D341Med (cell line): ENCODE measurements at regions not wholly inside any gene's neighbourhood (a gene's known extent, or its start where the extent isn't known, plus 50 kb on each side); places are given as distances from the start of the nearest gene placed in this dataset.

Source experiments
- DNase-seq: peaks from one replicate; pipeline ENCODE4 v3.0.0; 2012; ENCODE audit warnings: low spot score

DNA sequence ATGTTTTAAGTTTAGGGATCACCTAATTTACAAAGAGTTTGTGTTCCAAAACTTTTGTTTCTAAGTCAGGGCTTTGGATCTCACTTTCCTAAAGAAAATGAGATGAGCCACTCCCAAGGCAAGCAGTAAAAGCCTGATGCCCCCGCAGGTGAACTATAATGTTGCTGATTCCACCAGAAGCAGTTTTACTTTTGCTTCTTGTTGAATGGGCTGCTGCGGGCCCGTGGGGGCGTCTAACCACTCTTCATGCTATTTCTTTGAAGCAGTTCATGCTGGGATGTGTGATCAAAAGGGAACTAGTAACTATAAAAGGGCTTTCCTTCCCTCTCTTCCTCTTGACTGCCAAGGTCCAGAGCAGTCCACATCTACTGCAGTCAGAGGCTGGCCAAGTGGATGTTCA lies 118.7 kb upstream of the NEBL start:
- DNase-seq = no peak

DNA sequence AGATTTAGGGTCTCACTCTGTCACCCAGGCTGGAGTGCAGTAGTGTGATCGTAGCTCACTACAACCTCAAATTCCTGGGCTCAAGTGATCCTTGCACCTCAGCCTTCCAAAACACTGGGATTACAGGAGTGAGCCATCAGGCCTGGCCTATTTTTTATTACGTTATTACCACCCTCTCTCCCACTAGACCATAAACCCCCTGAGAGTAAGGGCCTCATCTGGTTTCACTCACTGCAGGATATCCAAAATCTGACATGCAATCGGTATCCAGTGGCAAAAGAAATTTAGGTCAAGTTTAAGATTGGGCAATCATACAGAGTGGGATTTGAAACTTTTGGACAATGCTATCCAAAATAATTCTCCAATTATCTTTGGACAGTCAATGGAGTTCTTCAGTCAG lies 117.0 kb upstream of the NEBL start:
- DNase-seq = no peak

DNA sequence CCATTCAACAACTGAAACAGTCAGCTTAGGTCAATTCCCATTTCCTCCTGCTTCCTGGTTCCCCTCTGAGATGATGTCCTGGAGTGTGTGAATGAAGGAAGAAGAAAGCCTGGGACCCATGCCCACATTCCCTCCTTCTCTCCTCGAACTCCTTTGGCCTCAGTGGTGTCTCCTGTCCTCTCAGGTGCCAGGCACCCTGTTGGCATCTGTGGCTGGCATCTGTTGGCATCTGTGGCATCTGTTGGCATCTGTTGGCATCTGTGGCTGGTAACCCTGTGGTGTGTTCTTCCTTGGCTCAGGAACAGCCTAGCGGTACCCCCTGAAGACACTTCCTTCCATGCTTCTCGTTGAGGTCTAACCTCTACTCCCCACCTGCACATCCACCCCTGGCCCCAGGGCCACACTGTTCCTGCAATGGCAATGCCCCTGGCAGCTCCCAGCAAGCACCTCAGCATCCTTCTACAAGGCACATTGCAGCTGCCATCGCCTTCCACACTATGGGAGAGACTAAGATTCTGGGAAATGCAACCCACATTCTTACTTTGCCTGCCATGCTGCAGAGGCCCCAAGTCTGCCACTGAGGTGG lies 114.4 kb upstream of the NEBL start:
- DNase-seq = no peak

DNA sequence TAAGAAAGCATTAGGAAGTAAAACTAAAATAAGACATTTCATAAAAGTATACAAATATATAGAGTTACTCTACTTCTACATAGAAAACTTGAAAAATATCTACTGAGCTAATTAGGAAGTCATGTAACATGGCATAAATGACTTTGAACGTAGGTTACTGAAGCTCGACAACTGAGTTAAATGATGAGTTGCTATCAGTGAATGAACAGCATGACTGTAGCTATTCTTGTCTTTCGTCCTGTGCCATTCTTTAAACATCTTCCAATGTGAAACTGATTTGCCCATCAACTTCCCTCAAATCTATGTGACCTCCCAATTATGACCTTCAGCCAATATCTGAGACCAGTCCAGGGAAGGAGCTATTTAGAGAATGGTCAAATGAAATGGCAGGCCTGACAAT lies 113.5 kb upstream of the NEBL start:
- DNase-seq = no peak

DNA sequence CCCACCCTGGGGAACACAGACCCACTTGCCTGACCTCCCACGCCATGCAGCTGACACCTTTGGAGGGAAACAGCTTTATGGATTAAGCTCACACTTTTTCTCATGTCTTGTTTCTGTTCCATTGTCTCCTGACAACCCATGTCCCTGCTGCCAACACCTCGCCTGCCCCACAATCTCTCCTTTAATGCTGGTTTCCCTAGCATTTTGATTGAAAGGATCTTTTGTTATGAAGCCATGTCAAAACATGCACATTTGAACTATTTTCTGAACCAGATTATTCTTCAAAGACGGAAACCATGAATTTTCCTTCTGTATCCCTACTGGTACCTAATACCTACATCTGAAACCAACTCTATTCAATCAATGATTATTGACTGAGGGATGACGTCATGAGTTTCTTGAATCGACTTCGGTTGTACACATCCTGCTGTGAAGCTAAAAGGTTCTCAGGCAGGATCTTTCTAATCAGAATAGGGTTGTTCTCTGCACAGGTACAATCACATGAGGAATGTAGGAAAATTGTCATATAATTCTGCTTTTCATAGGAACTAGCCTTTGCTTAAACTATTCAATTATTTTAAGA lies 106.2 kb upstream of the NEBL start:
- DNase-seq = no peak

DNA sequence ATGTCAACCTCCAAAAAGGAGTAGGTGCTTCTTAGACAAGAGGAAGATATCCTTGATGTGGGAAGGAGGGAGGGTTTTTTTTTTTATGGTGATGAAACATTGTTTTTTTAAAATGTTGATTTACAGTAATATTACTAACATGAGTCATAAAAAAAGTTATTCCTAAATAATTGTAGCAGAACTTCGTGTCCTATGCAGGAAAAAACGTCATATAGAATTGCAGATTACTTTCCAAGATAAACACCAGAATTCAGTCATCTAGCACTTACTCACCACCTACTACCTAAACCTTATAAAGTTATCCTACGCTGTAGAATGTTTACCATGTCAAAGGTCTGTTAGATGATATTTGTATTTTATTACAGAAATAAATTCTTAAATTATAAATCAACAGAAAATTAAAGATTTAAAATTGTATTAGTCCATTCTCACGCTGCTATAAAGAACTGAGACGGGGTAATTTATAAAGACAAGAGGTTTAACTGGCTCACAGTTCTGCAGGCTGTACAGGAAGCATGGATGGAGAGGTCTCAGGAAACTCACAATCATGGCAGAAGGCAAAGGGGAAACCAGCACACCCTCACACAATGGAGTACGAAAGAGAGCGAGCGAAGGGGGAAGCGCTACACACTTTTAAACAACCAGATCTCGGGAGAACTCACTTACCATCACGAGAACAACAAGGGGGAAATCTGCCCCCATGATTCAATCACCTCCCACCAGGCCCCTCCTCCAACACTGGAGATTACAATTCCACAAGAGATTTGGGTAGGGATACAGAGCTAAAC lies 105.2 kb upstream of the NEBL start:
- DNase-seq = no peak

DNA sequence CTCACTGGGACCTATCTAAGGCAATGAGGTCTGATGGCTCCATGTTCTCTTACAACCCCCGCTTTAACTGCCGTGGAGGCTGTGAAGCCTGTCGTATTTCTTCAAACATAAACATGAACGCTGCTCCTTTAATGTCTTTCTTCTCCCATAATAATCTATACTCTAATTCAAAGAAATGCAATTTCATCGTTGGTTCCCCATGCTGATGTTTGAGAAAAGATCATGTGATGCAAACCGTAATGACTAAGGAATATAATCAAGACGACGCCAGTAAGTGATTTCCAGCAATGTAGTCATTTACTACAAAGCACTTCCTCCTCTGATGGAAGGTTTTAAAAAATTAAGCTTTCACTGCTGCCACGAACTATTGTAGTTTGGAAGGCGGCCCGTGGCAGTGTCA lies 102.6 kb upstream of the NEBL start:
- DNase-seq = no peak

DNA sequence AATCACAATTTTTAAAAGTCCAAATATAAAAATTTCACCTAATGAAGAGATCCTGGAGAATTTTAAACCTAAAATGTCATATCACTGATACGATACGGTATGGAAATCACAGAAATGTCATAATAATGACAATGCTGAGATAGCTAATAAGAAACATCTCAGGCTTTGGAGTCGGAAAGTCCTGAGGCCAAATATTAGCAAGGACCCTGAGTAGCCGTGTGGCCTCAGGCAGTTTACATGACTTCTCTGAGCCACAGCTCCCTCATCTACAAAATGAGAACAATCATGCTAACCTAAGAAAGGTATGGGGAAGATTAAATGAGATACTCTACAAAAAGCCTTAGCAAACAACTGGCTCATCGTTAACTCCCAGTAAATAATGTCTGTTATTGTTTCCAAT lies 100.9 kb upstream of the NEBL start:
- no peak for DNase-seq

DNA sequence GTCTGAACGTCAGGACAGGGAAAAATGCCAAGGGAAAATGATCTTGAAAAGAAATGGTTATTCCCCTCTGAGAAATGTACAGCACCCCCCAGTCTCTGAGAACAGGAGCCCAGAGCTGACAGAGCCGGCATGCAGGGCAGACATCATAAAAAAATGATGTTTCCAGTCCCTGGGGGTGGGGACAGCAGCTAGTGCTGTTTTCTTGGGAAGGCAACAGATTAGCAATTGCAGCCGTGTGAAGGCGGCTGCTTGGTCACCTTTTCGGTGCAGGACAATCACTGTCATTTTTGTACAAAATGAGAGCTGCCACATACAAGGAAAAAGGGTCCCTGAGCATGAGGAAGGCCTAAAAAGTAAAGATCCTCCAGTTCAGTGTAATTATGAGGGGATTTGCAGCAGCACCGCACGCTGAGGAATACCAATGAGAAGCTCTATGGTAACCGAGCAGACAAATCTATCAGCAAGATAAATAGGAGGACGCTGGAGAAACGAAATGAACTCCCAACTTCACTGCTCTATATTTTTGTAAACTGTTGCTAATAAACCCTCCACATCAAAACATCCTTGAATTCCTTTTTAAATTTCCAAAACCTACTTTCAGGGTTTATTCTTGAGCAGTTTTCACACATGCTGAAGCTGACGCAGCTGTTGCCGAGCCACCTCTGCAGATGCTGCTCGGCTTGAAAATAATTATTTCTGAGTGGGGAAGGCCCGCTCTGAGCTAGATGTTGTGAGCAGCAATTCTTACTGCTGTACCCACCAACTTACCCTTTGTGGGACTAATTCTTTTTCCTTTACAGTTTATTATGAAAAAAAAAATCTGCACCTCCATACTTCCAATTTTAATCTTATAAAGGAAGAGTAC lies 98.2 kb upstream of the NEBL start:
- DNase-seq = no peak

DNA sequence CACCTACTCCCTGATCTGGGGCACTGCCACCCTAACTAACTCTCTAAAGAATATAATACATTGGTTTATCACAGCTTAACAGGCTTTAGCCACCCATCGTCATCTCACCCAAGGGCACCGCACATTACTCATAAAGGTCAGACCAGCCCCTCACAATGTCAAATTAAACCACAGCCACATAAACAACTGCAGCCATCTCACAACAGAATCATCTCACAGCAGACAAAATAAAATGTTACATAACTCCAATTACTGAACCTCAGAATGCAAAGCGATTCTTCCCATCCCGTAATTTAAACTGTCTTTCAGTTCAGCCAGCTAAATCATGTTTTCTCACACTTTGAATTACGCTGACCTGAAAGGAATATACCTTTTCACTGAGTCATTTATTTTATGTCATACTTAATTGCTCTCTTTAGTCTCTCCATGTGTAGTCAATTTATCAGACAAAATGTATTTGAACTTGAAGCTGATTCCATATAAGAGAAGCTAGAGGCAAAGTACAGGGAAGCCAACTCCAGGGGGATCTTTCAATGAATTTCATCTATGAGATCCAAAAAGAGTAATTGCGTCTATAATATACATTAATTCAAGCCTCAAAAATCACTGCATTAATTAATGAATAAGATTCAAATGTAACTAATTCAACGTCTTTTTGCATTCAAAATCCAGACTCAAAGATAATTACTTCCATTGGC lies 96.9 kb upstream of the NEBL start:
- DNase-seq = no peak

DNA sequence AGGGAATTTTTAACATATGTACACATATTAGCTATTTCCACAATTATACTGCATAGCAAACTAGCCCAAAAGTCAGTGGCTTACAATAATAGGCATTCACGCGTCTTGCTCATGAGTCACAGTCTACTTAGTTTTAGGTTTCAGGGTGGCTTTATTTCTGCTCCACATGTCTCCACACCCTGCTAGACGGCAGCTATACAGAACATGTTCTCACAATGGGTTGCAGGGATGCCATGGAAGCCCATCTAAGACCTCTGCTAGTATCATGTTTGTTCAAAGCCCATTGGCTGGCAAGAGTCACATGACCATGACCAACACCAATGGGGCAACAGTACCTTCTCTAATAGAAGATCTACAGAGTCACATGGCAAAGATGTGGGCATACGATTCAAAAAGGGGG lies 96.3 kb upstream of the NEBL start:
- DNase-seq = no peak

DNA sequence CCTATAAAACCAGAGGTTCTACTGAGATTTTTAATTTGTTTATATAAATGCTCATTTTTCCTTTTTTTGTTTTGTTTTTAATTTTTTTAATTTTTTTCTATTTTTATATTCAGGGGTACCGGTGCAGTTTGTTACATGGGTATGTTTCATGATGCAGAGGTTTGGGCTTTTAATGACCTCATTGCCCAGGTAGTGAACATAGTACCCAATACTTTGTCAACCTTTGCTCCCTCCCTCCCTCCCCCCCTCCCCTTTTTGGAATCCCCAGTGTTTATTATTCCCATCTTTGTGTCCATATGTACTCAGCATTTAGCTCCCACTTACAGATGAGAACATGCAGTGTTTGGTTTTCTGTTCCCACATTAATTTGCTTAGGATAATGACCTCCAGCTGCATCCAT lies 94.4 kb upstream of the NEBL start:
- no peak for DNase-seq

DNA sequence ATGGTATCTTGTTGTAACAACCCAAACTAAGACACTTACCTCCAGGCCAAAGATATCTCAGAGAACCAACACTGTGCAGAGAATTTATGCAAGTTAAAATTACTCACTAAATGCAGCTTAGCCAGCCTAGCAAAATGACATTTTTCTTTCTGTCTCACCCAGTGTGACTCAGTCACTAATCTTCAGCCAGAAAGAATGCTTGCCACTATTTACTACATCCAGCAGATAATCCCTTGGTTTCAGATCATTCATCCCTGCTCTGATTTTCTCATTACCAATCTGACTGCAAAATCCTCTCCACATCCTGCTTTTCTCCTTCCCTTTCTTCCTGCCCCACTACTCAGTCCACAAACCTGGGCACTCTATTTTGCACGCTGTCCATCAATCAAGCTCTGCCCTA lies 93.5 kb upstream of the NEBL start:
- DNase-seq = no peak

DNA sequence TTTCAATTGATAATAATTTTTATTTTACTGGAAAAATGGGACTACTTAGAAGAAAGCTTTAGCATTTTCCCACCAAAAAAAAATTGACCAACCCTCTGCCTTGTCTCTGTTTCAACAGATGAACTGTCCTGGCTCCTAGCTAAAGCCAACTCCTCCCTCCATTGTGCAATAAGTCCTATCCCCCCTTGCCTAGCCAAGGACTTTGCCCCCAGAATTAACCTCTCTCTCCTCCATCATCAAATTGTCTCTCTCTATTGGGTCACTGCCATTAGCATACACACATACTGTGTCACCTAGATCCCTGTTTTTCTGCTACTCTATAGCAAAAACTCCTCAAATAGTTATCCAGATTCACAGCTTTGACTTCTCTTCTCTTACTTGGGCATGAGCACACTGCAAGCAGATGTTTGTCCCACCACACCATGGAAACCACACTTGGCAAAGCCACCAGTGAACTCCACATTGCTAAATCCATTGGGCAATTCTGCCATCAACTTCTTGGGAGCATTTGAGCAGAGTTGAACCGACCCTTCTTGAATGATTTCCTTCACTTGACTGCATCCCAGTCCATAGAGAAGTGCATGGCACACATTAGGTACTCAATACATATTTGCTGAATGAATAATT lies 91.4 kb upstream of the NEBL start:
- DNase-seq = no peak

DNA sequence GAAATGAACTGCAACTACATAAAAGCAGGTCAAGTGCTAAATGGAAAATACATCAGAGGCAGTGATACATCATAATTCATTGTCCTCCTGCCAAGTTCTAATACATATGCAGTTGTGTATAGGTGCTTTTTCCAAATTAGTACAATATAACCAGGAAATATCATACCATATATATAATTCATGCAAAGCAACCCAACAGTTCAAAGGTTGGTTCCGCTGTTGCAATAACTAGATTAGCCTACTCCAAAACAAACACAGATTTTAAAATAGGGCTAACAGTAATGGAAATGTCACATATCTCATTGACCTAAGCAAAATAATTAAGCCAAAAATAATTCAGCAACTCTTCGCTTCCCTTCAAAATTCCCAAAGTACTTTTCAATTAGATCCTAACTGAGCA lies 88.9 kb upstream of the NEBL start:
- no peak for DNase-seq

DNA sequence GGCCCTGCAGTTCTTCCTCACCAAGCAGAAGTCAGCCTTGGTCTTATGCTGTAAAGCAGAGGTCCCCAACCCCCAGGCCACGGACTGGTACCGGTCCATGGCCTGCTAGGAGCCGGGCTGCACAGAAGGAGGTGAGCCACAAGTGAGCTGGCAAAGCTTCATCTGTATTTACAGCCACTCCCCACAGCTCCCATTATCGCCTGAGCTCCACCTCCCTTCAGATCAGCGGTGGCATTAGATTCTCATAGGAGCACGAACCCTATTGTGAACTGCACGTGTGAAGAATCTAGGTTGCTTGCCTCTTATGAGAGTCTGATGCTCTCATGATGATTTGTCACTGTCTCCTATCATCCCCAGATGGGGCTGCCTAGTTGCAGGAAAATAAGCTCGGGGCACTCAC lies 87.6 kb upstream of the NEBL start:
- DNase-seq = no peak

DNA sequence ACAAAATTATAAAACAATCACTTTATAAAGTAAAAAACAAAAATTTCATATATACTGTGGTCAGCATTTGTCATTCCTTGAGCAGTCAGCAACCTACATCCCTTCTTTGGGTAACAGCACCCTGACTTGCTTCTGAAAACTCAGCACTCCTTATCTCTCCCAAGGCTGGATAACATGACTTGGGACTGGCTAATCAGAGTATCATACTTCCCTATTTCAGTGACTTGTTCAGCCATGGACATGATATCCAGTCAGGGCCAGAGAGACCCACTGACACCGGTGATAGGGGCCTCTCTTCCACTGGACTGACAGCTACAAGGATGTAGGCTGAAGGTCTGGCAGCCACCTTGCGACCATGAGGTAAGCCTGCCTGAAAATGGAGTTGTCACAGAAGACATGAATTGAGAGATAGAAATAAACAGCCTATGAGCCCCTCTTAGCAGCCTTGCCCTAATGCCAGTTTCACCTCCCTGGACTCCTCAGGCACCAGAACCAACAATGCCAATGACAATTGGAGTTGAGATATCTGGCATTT lies 84.4 kb upstream of the NEBL start:
- no peak for DNase-seq

DNA sequence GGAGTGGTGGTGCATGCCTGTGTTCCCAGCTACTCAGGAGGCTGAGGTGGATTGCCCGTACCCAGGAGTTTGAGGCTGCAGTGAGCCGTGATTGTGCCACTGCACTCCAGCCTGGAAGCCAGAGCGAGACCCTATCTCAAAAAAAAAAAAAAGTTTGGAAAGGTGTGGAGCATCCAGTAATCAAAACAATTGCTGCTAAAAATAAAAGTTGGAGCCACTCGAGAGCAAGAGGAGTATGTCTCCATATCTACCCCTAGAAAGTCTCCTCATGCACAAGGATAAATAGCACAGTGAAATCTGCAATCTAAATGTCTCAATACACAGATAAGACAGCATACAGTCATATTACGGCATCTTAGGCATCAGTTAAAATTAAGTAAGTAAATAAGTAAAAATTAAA lies 81.5 kb upstream of the NEBL start:
- DNase-seq = no peak

DNA sequence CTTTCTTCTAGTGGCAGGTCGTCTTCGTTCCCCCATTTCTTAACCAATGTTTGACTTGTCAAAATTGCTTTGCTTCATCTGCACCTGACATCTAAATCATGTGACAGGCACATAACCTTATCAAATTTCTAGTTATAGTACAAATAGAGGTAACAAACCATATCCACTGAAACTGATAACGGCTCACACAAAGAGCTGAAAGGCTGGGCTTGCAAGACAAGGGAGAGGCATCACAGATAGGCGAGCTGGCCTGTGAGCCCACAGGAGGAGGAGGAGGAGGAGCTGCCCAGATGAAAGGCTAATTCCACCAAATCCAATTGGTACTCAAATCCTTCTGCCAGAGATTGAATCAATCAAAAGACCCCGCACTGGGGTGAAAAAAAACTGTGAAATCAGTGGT lies 80.2 kb upstream of the NEBL start:
- DNase-seq = no peak

DNA sequence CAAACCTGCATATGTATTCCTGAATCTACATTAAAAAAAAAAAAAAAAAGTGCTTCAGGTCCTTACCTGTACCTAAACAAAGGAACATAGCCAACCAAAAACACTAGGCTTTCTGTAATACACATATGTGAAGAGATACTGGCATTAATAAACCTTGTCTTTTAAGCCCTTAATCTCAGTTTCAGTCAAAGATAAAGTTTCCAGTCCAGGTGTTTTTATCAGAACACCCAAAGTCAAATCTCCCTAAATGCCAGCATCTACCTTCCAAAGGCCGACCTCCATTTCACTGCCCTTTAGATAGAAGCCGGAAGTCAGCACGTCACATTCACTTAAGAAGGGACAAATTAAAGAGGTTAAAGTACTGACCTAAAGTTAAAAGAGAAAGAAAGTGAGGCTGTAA lies 79.8 kb upstream of the NEBL start:
- no peak for DNase-seq

DNA sequence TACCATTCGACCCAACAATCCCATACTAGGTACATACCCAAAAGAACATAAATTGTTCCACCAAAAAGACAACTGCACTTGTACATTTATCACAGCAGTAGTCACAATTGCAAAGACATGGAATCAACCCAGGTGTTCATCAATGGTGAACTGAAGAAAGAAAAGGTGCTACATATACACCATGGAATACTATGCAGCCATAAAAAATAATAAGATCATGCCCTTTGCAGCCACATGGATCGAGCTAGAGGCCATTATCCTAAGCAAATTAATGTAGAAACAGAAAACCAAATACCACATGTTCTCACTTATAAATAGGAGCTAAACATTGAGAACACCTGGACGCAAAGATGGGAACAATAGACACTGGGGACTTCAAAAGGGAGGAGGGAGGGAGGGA lies 79.3 kb upstream of the NEBL start:
- DNase-seq = no peak

DNA sequence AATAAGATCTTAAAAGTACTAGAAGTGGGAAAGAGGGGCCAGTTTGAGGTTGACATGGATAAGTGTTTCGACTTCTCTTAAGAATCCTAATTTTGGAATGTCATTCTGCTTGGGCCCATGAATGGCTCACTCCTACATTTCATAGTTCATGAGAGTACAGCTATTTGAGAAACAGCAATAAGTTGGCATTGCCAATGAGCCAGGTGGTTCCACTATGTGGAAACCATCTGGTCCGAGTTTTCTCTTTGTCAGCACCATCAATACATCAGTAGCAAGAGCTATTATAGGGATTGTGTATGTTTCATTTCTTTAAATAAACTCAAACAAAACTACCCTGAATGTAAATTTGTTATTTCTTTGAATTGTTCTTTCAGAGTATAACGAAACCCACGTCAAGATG lies 78.1 kb upstream of the NEBL start:
- DNase-seq = no peak
